Left ventricle myocardium inferior (tissue), 1 donor: ENCODE measurements at regions not wholly inside any gene's neighbourhood (a gene's known extent, or its start where the extent isn't known, plus 50 kb on each side); places are given as distances from the start of the nearest gene placed in this dataset.
A peak's percentile ranks its signal among the peaks of the same experiment; 100 is the strongest.

ENCODE experiments used
- DNase-seq: peaks from one replicate; pipeline ENCODE4 v3.0.0-alpha.2; 2020
- H3K27ac ChIP-seq: fragments of 200-600 bp; replicated peaks from 2 replicates; pipeline ENCODE4 v1.8.0; 2021
- H3K27me3 ChIP-seq: fragments of 200-600 bp; 2 replicates; pipeline ENCODE4 v1.8.0; 2021; ENCODE audit warnings: low read depth
- H3K36me3 ChIP-seq: fragments of 200-600 bp; 2 replicates; pipeline ENCODE4 v1.8.0; 2021
- H3K4me1 ChIP-seq: fragments of 200-600 bp; 2 replicates; pipeline ENCODE4 v1.8.0; 2021
- H3K4me3 ChIP-seq: fragments of 200-600 bp; 2 replicates; pipeline ENCODE4 v1.8.0; 2021; ENCODE audit warnings: mild to moderate bottlenecking, moderate library complexity
- H3K9me3 ChIP-seq: fragments of 200-600 bp; replicated peaks from 2 replicates; pipeline ENCODE4 v1.8.0; 2021
- intact Hi-C: fragments of 100-400 bp; cut with micrococcal nuclease; formaldehyde crosslinking; loops from one replicate; pipeline ENCODE4 v1.11.0; 2022
- TF ChIP-seq, protein P1 (sequence below): fragments of 200-600 bp; IDR thresholded peaks from 2 replicates; pipeline ENCODE4 v1.8.0; 2021; ENCODE audit warnings: antibody characterized with exemption, mild to moderate bottlenecking, borderline replicate concordance
- donor health status: DM: no; HTN: yes; CAD: no; lungs with severe emphysema.

DNA sequence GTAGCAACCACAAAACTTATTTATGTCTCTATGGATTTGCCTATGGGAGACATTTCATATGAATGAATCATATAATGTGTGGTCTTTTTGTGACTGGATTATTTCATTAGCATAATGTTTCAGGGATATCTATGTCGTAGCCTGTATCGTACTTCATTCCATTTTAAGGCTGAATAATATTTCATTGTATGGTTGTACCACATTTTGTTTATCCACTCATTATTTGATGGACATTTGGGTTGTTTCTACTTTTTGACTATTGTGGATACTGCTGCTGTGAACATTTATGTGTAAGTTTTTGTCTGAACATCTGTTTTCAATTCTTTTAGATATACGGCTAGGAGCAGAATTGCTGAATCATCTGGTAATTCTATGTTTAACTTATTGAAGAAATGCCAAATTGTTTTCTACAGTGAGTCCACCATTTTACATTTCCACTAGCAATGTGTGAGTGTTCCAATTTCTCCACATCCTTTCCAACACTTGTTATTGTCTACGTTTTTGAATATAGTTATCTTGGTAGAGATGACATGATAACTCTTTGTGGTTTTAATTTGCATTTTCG is 134.4 kb upstream of the DAZL start:
- intact Hi-C loops, result no loop called here
- Histone ChIP-seq H3K4me1 (peaks cover 7% of the 10 kb centered on the region), H3K4me3 (no peak overlapping the region), H3K27me3 (no peaks in the 10 kb centered on the region), H3K27ac (no peak overlapping the region), H3K9me3 (peaks cover 12% of the 10 kb centered on the region), H3K36me3 (no peaks in the 10 kb centered on the region)
- TF ChIP-seq, protein P1, sequence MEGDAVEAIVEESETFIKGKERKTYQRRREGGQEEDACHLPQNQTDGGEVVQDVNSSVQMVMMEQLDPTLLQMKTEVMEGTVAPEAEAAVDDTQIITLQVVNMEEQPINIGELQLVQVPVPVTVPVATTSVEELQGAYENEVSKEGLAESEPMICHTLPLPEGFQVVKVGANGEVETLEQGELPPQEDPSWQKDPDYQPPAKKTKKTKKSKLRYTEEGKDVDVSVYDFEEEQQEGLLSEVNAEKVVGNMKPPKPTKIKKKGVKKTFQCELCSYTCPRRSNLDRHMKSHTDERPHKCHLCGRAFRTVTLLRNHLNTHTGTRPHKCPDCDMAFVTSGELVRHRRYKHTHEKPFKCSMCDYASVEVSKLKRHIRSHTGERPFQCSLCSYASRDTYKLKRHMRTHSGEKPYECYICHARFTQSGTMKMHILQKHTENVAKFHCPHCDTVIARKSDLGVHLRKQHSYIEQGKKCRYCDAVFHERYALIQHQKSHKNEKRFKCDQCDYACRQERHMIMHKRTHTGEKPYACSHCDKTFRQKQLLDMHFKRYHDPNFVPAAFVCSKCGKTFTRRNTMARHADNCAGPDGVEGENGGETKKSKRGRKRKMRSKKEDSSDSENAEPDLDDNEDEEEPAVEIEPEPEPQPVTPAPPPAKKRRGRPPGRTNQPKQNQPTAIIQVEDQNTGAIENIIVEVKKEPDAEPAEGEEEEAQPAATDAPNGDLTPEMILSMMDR, result no peak
- DNase-seq, result no peak

DNA sequence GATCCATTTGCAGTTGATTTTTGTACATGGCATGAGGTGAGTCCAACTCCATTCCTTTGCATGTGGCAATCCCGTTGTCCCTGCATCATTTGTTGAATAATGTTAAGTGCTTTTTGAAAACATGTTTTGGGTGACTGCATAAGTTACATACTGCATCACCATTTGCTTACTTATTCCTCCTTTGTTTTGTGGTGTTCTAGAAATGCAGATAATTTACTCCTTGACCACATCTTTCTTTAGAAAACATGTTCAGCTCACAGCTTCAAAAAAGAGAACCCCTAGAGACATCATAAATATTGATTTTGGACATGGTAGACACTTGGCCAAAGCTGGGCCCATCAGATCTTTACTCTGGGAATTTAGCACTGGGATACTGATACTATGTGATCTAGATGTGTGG is 135.3 kb upstream of the DAZL start:
- DNase-seq, result no peak
- Histone ChIP-seq H3K4me3 (no peak overlapping the region), H3K36me3 (no peaks in the 10 kb centered on the region), H3K9me3 (peaks cover 5% of the 10 kb centered on the region), H3K4me1 (peaks cover 7% of the 10 kb centered on the region), H3K27me3 (no peaks in the 10 kb centered on the region), H3K27ac (no peak overlapping the region)
- intact Hi-C loops, result no loop called here
- TF ChIP-seq, protein P1, result no peak

- H3K9me3 ChIP-seq, result no peaks in the 10 kb centered on the region
- peaks cover 7% of the 10 kb centered on the region for H3K4me1 ChIP-seq
- peak overlapping the region; percentile 32 for H3K4me3 ChIP-seq
- H3K36me3 ChIP-seq, result no peaks in the 10 kb centered on the region
- TF ChIP-seq, protein P1, result no peak
- intact Hi-C loops, result no loop called here
- H3K27me3 ChIP-seq, result no peaks in the 10 kb centered on the region
- peak overlapping the region; percentile 79 for H3K27ac ChIP-seq
- no peak for DNase-seq
Measured at GRCh38 chr3:16741103-16741758, 136.0 kb upstream of the DAZL start.

GRCh38 chr3:16741890-16742289 is 136.7 kb upstream of the DAZL start:
- Histone ChIP-seq H3K36me3 (no peaks in the 10 kb centered on the region), H3K4me3 (peak overlapping the region; percentile 32), H3K9me3 (no peaks in the 10 kb centered on the region), H3K4me1 (peaks cover 7% of the 10 kb centered on the region), H3K27me3 (no peaks in the 10 kb centered on the region), H3K27ac (peak overlapping the region; percentile 79)
- peak; percentile 19 for DNase-seq
- intact Hi-C loops, result no loop called here
- TF ChIP-seq, protein P1, result no peak

DNA sequence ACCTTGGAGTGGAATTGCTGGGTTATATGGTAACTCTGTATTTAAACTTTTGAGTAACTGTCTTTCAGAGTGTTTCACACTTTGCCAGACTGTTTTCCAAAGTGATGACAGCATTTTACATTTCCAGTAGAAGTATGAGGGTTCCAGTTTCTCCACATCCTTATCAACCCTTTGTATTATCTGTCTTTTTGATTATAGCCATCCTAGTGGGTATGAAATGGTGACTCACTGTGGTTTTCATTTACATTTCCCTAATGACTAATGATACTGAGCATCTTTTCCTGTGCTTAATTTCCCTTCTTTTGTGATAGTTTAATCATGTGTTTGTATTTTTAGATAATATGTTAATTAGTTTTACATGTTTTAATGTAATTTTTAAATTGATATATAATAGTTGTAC is 138.1 kb upstream of the DAZL start:
- intact Hi-C loops, result no loop called here
- H3K27me3 ChIP-seq, result no peaks in the 10 kb centered on the region
- H3K9me3 ChIP-seq, result no peaks in the 10 kb centered on the region
- no peak overlapping the region for H3K27ac ChIP-seq
- H3K4me1 ChIP-seq, result peaks cover 7% of the 10 kb centered on the region
- TF ChIP-seq, protein P1, result no peak
- H3K4me3 ChIP-seq, result no peak overlapping the region
- H3K36me3 ChIP-seq, result no peaks in the 10 kb centered on the region
- no peak for DNase-seq
